Suprapubic skin (tissue), 4 donors: ENCODE measurements at regions not wholly inside any gene's neighbourhood (a gene's known extent, or its start where the extent isn't known, plus 50 kb on each side); places are given as distances from the start of the nearest gene placed in this dataset.
"Not testable (repeated sequence)": the region's sequence is repeated elsewhere in the genome, so short reads cannot be mapped to it uniquely, and the experiment has no call there.

Experiments
- DNase-seq, 2 donors: peaks; one replicate each; pipeline ENCODE4 v3.0.0-alpha.2; 2019; ENCODE audit warnings: low spot score in 2 of 2
- H3K27ac ChIP-seq: fragments of 200-600 bp; sonication (generic); one replicate; pipeline ENCODE4 v1.5.1; 2019
- H3K27me3 ChIP-seq: fragments of 200-600 bp; sonication (generic); one replicate; pipeline ENCODE4 v1.5.1; 2019
- H3K36me3 ChIP-seq: fragments of 200-600 bp; sonication (generic); one replicate; pipeline ENCODE4 v1.5.1; 2019
- H3K4me1 ChIP-seq: fragments of 200-600 bp; sonication (generic); one replicate; pipeline ENCODE4 v1.5.1; 2019
- H3K4me3 ChIP-seq: fragments of 200-600 bp; sonication (generic); one replicate; pipeline ENCODE4 v1.5.1; 2019; ENCODE audit warnings: mild to moderate bottlenecking
- H3K9me3 ChIP-seq: fragments of 200-600 bp; sonication (generic); one replicate; pipeline ENCODE4 v1.5.1; 2019
- CTCF ChIP-seq, 2 donors: fragments of 200-600 bp in 1 of 2; fragments of 450-650 bp in 1 of 2; sonication (generic) in 1 of 2; IDR thresholded peaks; one replicate each; pipeline ENCODE4 v1.5.1; 2016 to 2019; ENCODE audit warnings: antibody characterized with exemption in 2 of 2, mild to moderate bottlenecking in 1 of 2, moderate library complexity in 1 of 2
- EP300 ChIP-seq: sonication (generic); formaldehyde crosslinking; IDR thresholded peaks from one replicate; pipeline ENCODE4 v1.6.1; 2017; ENCODE audit warnings: antibody characterized with exemption
- POLR2A ChIP-seq, 2 donors: fragments of 450-650 bp; IDR thresholded peaks; one replicate each; pipeline ENCODE4 v1.6.1; 2017; ENCODE audit warnings: antibody characterized with exemption in 2 of 2, mild to moderate bottlenecking in 2 of 2, moderate library complexity in 2 of 2
- POLR2AphosphoS5 ChIP-seq, 3 donors: sonication (generic); formaldehyde crosslinking; IDR thresholded peaks; one replicate each; pipeline ENCODE4 v1.6.1; 2017; ENCODE audit warnings: antibody characterized with exemption in 3 of 3
- WGBS: methylation state at CpG from one replicate; pipeline ENCODE4 v1.1.5; 2018; 5-methylcytosine and 5-hydroxymethylcytosine counted together

GRCh38 chr3:166270429-166270828, 433.2 kb upstream of the BCHE start:
- DNase-seq, result no peak
- TF ChIP-seq POLR2A (IDR thresholded peaks at IDR 0.05), result no peak
- TF ChIP-seq EP300, result no peak
- TF ChIP-seq CTCF (IDR thresholded peaks at IDR 0.05), result no peak
- no peak for TF ChIP-seq POLR2AphosphoS5 (IDR thresholded peaks at IDR 0.05)
- Histone ChIP-seq H3K36me3 (no peaks in the 10 kb centered on the region), H3K4me3 (no peak overlapping the region), H3K27ac (no peak overlapping the region), H3K27me3 (no peaks in the 10 kb centered on the region), H3K9me3 (no peaks in the 10 kb centered on the region), H3K4me1 (no peaks in the 10 kb centered on the region)
- WGBS, result 7% methylated on average over 1 of the region's 1 CpG

GRCh38 chr3:166265153-166265552, 427.9 kb upstream of the BCHE start:
- Histone ChIP-seq H3K4me1 (no peaks in the 10 kb centered on the region), H3K27ac (no peak overlapping the region), H3K36me3 (no peaks in the 10 kb centered on the region), H3K9me3 (no peaks in the 10 kb centered on the region), H3K4me3 (no peak overlapping the region), H3K27me3 (no peaks in the 10 kb centered on the region)
- DNase-seq, result no peak
- TF ChIP-seq POLR2A (IDR thresholded peaks at IDR 0.05) (no peak), EP300 (no peak), CTCF (IDR thresholded peaks at IDR 0.05) (no peak), POLR2AphosphoS5 (IDR thresholded peaks at IDR 0.05) (no peak)
- WGBS, result 94% methylated on average over 4 of the region's 4 CpGs

GRCh38 chr3:166263460-166263859, 426.2 kb upstream of the BCHE start:
- Histone ChIP-seq H3K4me3 (no peak overlapping the region), H3K27ac (no peak overlapping the region), H3K4me1 (no peaks in the 10 kb centered on the region), H3K27me3 (no peaks in the 10 kb centered on the region), H3K9me3 (no peaks in the 10 kb centered on the region), H3K36me3 (no peaks in the 10 kb centered on the region)
- DNase-seq, result no peak
- TF ChIP-seq POLR2A (IDR thresholded peaks at IDR 0.05) (no peak), EP300 (no peak), POLR2AphosphoS5 (IDR thresholded peaks at IDR 0.05) (no peak), CTCF (IDR thresholded peaks at IDR 0.05) (no peak)
- 69% methylated on average over 2 of the region's 2 CpGs for WGBS

- H3K4me3 ChIP-seq, H3K27me3 ChIP-seq, H3K4me1 ChIP-seq, H3K9me3 ChIP-seq, H3K27ac ChIP-seq, DNase-seq, H3K36me3 ChIP-seq: not testable (repeated sequence)
- no CpG with 5 or more reads among the region's 41 CpGs for WGBS
Measured at GRCh38 chr3:166258293-166258850, 421.1 kb upstream of the BCHE start.

GRCh38 chr3:166257715-166258114, 420.5 kb upstream of the BCHE start:
- no peaks in the 10 kb centered on the region for H3K36me3 ChIP-seq
- 94% methylated on average over 16 of the region's 16 CpGs for WGBS
- no peaks in the 10 kb centered on the region for H3K4me1 ChIP-seq
- TF ChIP-seq CTCF (IDR thresholded peaks at IDR 0.05), result no peak
- no peak for TF ChIP-seq POLR2A (IDR thresholded peaks at IDR 0.05)
- no peak for TF ChIP-seq POLR2AphosphoS5 (IDR thresholded peaks at IDR 0.05)
- no peak for TF ChIP-seq EP300
- no peaks in the 10 kb centered on the region for H3K9me3 ChIP-seq
- DNase-seq, result no peak
- no peak overlapping the region for H3K4me3 ChIP-seq
- no peaks in the 10 kb centered on the region for H3K27me3 ChIP-seq
- H3K27ac ChIP-seq, result no peak overlapping the region

- Histone ChIP-seq H3K4me1 (no peaks in the 10 kb centered on the region), H3K36me3 (no peaks in the 10 kb centered on the region), H3K4me3 (no peak overlapping the region), H3K27me3 (no peaks in the 10 kb centered on the region), H3K27ac (no peak overlapping the region), H3K9me3 (no peaks in the 10 kb centered on the region)
- no peak for TF ChIP-seq CTCF (IDR thresholded peaks at IDR 0.05)
- no peak for TF ChIP-seq POLR2AphosphoS5 (IDR thresholded peaks at IDR 0.05)
- no peak for TF ChIP-seq EP300
- no peak for TF ChIP-seq POLR2A (IDR thresholded peaks at IDR 0.05)
- DNase-seq, result no peak
- WGBS, result 66% methylated on average over 3 of the region's 3 CpGs
Measured at GRCh38 chr3:166248784-166249183, 411.6 kb upstream of the BCHE start.
